GM12878 (cell line): ENCODE measurements at regions not wholly inside any gene's neighbourhood (a gene's known extent, or its start where the extent isn't known, plus 50 kb on each side); places are given as distances from the start of the nearest gene placed in this dataset.
A peak's percentile ranks its signal among the peaks of the same experiment; 100 is the strongest.

Experiments used
- ATF7 ChIP-seq: fragments of 450-650 bp; IDR thresholded peaks from 2 replicates; pipeline ENCODE4 v1.6.1; 2016; ENCODE audit warnings: low read depth, mild to moderate bottlenecking
- BACH1 ChIP-seq: fragments of 450-650 bp; IDR thresholded peaks from 2 replicates; pipeline ENCODE4 v1.6.1; 2017; ENCODE audit warnings: mild to moderate bottlenecking, borderline replicate concordance
- BCL3 ChIP-seq: IDR thresholded peaks from 2 replicates; pipeline ENCODE4 v1.6.1; 2011; ENCODE audit warnings: borderline replicate concordance, low read depth, mild to moderate bottlenecking, moderate library complexity, low read length; ENCODE audit not compliant: insufficient read depth, poor library complexity, severe bottlenecking
- CBX3 ChIP-seq: fragments of 200-600 bp; sonication (generic); IDR thresholded peaks from 2 replicates; pipeline ENCODE4 v1.6.1; 2016; ENCODE audit warnings: low read depth, borderline replicate concordance
- CREM ChIP-seq: IDR thresholded peaks from 2 replicates; pipeline ENCODE4 v1.6.1; 2014; ENCODE audit warnings: antibody characterized with exemption, low read depth
- HDGF ChIP-seq: fragments of 450-650 bp; IDR thresholded peaks from 2 replicates; pipeline ENCODE4 v1.6.1; 2016; ENCODE audit warnings: antibody characterized with exemption
- IKZF2 ChIP-seq, 2 experiments: fragments of 450-650 bp; IDR thresholded peaks; 2 replicates each; pipeline ENCODE4 v1.6.1; 2017; ENCODE audit warnings: mild to moderate bottlenecking in 2 of 2, moderate library complexity in 2 of 2
- IRF5 ChIP-seq: fragments of 450-650 bp; IDR thresholded peaks from 2 replicates; pipeline ENCODE4 v1.6.1; 2017; ENCODE audit warnings: borderline replicate concordance
- MEF2B ChIP-seq: fragments of 450-650 bp; IDR thresholded peaks from 2 replicates; pipeline ENCODE4 v1.6.1; 2018; ENCODE audit warnings: mild to moderate bottlenecking, moderate library complexity; ENCODE audit not compliant: partially characterized antibody, poor library complexity, severe bottlenecking
- NFIC ChIP-seq: IDR thresholded peaks from 2 replicates; pipeline ENCODE4 v1.6.1; 2012; ENCODE audit warnings: low read depth, mild to moderate bottlenecking, inconsistent platforms, low read length, moderate library complexity
- NR2C1 ChIP-seq: fragments of 450-650 bp; IDR thresholded peaks from 2 replicates; pipeline ENCODE4 v1.6.1; 2017; ENCODE audit warnings: antibody characterized with exemption, mild to moderate bottlenecking, moderate library complexity
- RUNX3 ChIP-seq: IDR thresholded peaks from 2 replicates; pipeline ENCODE4 v1.6.1; 2012; ENCODE audit warnings: low read length, inconsistent platforms
- SMARCA5 ChIP-seq: fragments of 450-650 bp; IDR thresholded peaks from 2 replicates; pipeline ENCODE4 v1.6.1; 2017; ENCODE audit warnings: mild to moderate bottlenecking
- ZBED1 ChIP-seq: IDR thresholded peaks from 2 replicates; pipeline ENCODE4 v1.6.1; 2016; ENCODE audit warnings: borderline replicate concordance
- ZNF24 ChIP-seq: fragments of 450-650 bp; IDR thresholded peaks from 2 replicates; pipeline ENCODE4 v1.6.1; 2017; ENCODE audit warnings: antibody characterized with exemption, mild to moderate bottlenecking
- TF ChIP-seq, protein P1 (sequence below): fragments of 450-650 bp; IDR thresholded peaks from 2 replicates; pipeline ENCODE4 v1.6.1; 2017; ENCODE audit warnings: mild to moderate bottlenecking, low read depth, inconsistent platforms; ENCODE audit not compliant: poor library complexity, severe bottlenecking

DNA sequence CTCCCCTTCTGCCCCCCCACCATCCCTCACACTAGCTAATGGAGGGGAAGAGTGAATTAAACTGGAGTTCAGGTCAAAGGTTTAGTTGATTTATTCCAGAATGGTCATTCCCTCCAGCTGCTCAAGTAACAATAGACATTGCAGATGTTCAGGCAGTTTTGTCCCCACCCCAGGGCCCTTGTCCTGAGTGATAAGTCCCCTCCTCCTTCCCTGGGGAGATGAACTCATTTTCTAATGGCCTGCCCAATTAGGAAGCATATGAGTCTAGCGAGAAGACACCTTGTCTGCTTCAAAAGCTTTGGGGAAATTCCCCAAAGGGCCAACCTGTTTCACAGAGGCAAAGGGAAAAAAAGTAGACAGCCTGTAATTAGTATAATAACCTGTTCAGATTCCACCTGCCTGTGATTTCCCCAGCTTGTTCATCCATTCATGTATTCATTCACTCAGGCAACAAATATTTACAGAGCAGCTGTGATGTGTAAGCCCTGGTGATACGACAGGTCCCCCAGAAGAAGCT is 165.3 kb downstream of the SHQ1 start (continued):
- TF ChIP-seq NR2C1 (no peak), CBX3 (no peak), RUNX3 (peak; percentile 55), MEF2B (peak; percentile 91), CREM (peak; percentile 60; the same call in 1 of the 2 replicates), NFIC (peak; percentile 79), IKZF2 (IDR thresholded peaks at IDR 0.05) (peak; percentile 47 to 79; a peak in 3 of 4 replicates), ZBED1 (peak; percentile 76; the same call in 1 of the 2 replicates), BACH1 (0 out of 2 replicates have a peak, but pooled peaks have one; percentile 34), ZNF24 (peak; percentile 39; the same call in 1 of the 2 replicates), HDGF (no peak), SMARCA5 (no peak), ATF7 (peak; percentile 88), BCL3 (peak; percentile 60), IRF5 (no peak)
- TF ChIP-seq, protein P1, sequence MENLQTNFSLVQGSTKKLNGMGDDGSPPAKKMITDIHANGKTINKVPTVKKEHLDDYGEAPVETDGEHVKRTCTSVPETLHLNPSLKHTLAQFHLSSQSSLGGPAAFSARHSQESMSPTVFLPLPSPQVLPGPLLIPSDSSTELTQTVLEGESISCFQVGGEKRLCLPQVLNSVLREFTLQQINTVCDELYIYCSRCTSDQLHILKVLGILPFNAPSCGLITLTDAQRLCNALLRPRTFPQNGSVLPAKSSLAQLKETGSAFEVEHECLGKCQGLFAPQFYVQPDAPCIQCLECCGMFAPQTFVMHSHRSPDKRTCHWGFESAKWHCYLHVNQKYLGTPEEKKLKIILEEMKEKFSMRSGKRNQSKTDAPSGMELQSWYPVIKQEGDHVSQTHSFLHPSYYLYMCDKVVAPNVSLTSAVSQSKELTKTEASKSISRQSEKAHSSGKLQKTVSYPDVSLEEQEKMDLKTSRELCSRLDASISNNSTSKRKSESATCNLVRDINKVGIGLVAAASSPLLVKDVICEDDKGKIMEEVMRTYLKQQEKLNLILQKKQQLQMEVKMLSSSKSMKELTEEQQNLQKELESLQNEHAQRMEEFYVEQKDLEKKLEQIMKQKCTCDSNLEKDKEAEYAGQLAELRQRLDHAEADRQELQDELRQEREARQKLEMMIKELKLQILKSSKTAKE, result peak; percentile 83
